Stimulated activated naive CD8-positive, alpha-beta T cell treated with anti-CD3 and anti-CD28 coated beads, Interleukin-15, Interleukin-2, amounts not matched to agents 100 U/mL and 50 U/mL, for 24 hours (primary cell): ENCODE measurements at regions not wholly inside any gene's neighbourhood (a gene's known extent, or its start where the extent isn't known, plus 50 kb on each side); places are given as distances from the start of the nearest gene placed in this dataset.
"Not testable (repeated sequence)": the region's sequence is repeated elsewhere in the genome, so short reads cannot be mapped to it uniquely, and the experiment has no call there.

Experiments
- ATAC-seq: fragments of 150-1000 bp; cut with Tn5 transposase; one replicate; pipeline ENCODE4 v1.10.0; 2021
- DNase-seq: peaks from one replicate; pipeline ENCODE4 v3.0.0; 2021

- ATAC-seq (no peak), DNase-seq (no peak)
Observed at GRCh38 chr21:35468991-35469390, 419.9 kb upstream of the RUNX1 start.

- DNase-seq (no peak), ATAC-seq (no peak)
Observed at GRCh38 chr21:35467566-35467965, 418.5 kb upstream of the RUNX1 start.

GRCh38 chr21:35466681-35467080, 417.6 kb upstream of the RUNX1 start:
- ATAC-seq, DNase-seq: not testable (repeated sequence)

GRCh38 chr21:35465741-35466140, 416.6 kb upstream of the RUNX1 start:
- DNase-seq (no peak), ATAC-seq (no peak)

GRCh38 chr21:35461700-35462099, 412.6 kb upstream of the RUNX1 start:
- ATAC-seq (no peak), DNase-seq (no peak)

- no peak for ATAC-seq
- no peak for DNase-seq
Observed at GRCh38 chr21:35460441-35460840, 411.3 kb upstream of the RUNX1 start.

- no peak for ATAC-seq
- no peak for DNase-seq
Observed at GRCh38 chr21:35458405-35458804, 409.3 kb upstream of the RUNX1 start.

- no peak for DNase-seq
- no peak for ATAC-seq
Observed at GRCh38 chr21:35457097-35457804, 408.1 kb upstream of the RUNX1 start.

GRCh38 chr21:35451276-35451675, 402.2 kb upstream of the RUNX1 start:
- DNase-seq (no peak), ATAC-seq (no peak)

- ATAC-seq, result no peak
- DNase-seq, result no peak
Observed at GRCh38 chr21:35450830-35451229, 401.7 kb upstream of the RUNX1 start.

- ATAC-seq (no peak), DNase-seq (no peak)
Observed at GRCh38 chr21:35449846-35450245, 400.7 kb upstream of the RUNX1 start.

GRCh38 chr21:35448876-35449599, 399.9 kb upstream of the RUNX1 start:
- DNase-seq (no peak), ATAC-seq (no peak)

GRCh38 chr21:35444391-35444790, 395.3 kb upstream of the RUNX1 start:
- DNase-seq (no peak), ATAC-seq (no peak)

GRCh38 chr21:35441868-35442582, 392.9 kb upstream of the RUNX1 start:
- no peak for ATAC-seq
- no peak for DNase-seq

GRCh38 chr21:35438643-35439404, 389.7 kb upstream of the RUNX1 start:
- DNase-seq, result peak; percentile 22
- peak; percentile 66 for ATAC-seq

- ATAC-seq (no peak), DNase-seq (no peak)
Observed at GRCh38 chr21:35437941-35438340, 388.8 kb upstream of the RUNX1 start.

- DNase-seq, result no peak
- ATAC-seq, result no peak
Observed at GRCh38 chr21:35436899-35437298, 387.8 kb upstream of the RUNX1 start.

- ATAC-seq, DNase-seq: not testable (repeated sequence)
Observed at GRCh38 chr21:35432601-35433000, 383.5 kb upstream of the RUNX1 start.

GRCh38 chr21:35430260-35430659, 381.2 kb upstream of the RUNX1 start:
- DNase-seq (no peak), ATAC-seq (no peak)

GRCh38 chr21:35428937-35429336, 379.8 kb upstream of the RUNX1 start:
- no peak for ATAC-seq
- no peak for DNase-seq

GRCh38 chr21:35428489-35428888, 379.4 kb upstream of the RUNX1 start:
- DNase-seq, result peak; percentile 20

GRCh38 chr21:35428001-35428320, 378.9 kb upstream of the RUNX1 start:
- ATAC-seq, result no peak
- DNase-seq, result no peak

More at GRCh38 chr21:35428489-35428888, 379.4 kb upstream of the RUNX1 start:
- peak; percentile 69 for ATAC-seq
